ENCODE measurements at regions not wholly inside any gene's neighbourhood (a gene's known extent, or its start where the extent isn't known, plus 50 kb on each side); places are given as distances from the start of the nearest gene placed in this dataset.

- no peak for TF ChIP-seq CTCF (IDR thresholded peaks at IDR 0.05 in 4 of 5, conservative IDR thresholded peaks at IDR 0.05 in 1 of 5)
- TF ChIP-seq POLR2A (IDR thresholded peaks at IDR 0.05): no peak
Measured at GRCh38 chr2:228594012-228594411, 412.5 kb upstream of the SPHKAP start.
